RWPE2 (cell line): ENCODE measurements at regions not wholly inside any gene's neighbourhood (a gene's known extent, or its start where the extent isn't known, plus 50 kb on each side); places are given as distances from the start of the nearest gene placed in this dataset.

Experiments
- ATAC-seq: fragments of 200-7000 bp; cut with Tn5 transposase; 3 replicates; pipeline ENCODE4 v1.9.1; 2021; ENCODE audit warnings: low read depth
- DNase-seq: peaks from one replicate; pipeline ENCODE4 v3.0.0-alpha.2; 2020; ENCODE audit warnings: low spot score
- H3K27ac ChIP-seq: fragments of 450-650 bp; 2 replicates; pipeline ENCODE4 v1.5.1; 2017; ENCODE audit warnings: mild to moderate bottlenecking; ENCODE audit not compliant: poor library complexity, severe bottlenecking
- H3K27me3 ChIP-seq: fragments of 250-450 bp; sonication (Bioruptor Pico); 2 replicates; pipeline ENCODE4 v1.5.1; 2021; ENCODE audit warnings: mild to moderate bottlenecking, moderate library complexity; ENCODE audit not compliant: insufficient read depth, poor library complexity, severe bottlenecking
- H3K36me3 ChIP-seq: fragments of 250-450 bp; sonication (Bioruptor Pico); 2 replicates; pipeline ENCODE4 v1.5.1; 2020; ENCODE audit warnings: low read depth, mild to moderate bottlenecking, moderate library complexity
- H3K4me1 ChIP-seq: fragments of 250-450 bp; sonication (Bioruptor Pico); 2 replicates; pipeline ENCODE4 v1.5.1; 2021; ENCODE audit warnings: mild to moderate bottlenecking, moderate library complexity; ENCODE audit not compliant: insufficient read depth, poor library complexity, severe bottlenecking
- H3K4me3 ChIP-seq: fragments of 250-450 bp; sonication (Bioruptor Pico); 2 replicates; pipeline ENCODE4 v1.5.1; 2021; ENCODE audit warnings: mild to moderate bottlenecking, moderate library complexity; ENCODE audit not compliant: severe bottlenecking
- H3K9me3 ChIP-seq: fragments of 250-450 bp; sonication (Bioruptor Pico); 2 replicates; pipeline ENCODE4 v1.5.1; 2021; ENCODE audit warnings: mild to moderate bottlenecking, moderate library complexity; ENCODE audit not compliant: severe bottlenecking
- TF ChIP-seq, protein P1 (sequence below): fragments of 450-650 bp; IDR thresholded peaks from one replicate; pipeline ENCODE4 v1.5.1; 2017; ENCODE audit warnings: mild to moderate bottlenecking, moderate library complexity; ENCODE audit not compliant: poor library complexity, severe bottlenecking

DNA sequence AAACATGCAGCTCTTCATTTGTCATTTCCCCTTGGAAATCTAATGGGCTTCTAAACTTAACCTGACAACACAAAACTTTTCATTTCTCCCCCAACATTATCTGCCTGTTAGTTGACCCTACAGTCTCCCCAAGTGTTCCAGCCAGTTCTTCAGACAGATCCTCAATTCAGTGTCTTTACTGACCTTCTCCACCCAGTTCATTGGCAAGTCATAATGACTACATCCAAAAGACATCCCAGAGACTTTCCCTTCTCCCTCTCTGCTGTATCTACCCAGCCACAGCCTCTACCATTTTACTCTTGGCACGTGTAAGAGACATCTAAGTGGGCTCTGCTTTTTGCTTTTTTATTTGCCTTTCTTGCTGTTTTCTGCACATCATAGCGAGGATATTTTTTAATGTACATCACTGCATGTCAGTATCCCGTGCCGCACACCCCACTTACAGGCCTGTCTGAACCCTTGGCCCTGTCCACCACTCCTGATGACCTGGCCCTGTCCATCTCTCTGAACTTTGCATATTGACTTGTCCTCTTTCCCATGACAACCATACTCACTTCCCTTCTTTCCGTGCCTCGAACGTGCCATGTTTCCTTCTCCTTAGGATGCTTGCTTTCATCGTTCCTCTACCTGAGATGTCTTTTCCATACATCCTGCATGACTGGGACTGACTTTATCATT, 391.9 kb downstream of the IRS2 start:
- Histone ChIP-seq H3K36me3 (no peaks in the 10 kb centered on the region), H3K4me3 (no peak overlapping the region), H3K27ac (no peak overlapping the region), H3K27me3 (no peaks in the 10 kb centered on the region), H3K4me1 (peaks cover 4% of the 10 kb centered on the region), H3K9me3 (no peaks in the 10 kb centered on the region)
- DNase-seq, result no peak
- TF ChIP-seq, protein P1, sequence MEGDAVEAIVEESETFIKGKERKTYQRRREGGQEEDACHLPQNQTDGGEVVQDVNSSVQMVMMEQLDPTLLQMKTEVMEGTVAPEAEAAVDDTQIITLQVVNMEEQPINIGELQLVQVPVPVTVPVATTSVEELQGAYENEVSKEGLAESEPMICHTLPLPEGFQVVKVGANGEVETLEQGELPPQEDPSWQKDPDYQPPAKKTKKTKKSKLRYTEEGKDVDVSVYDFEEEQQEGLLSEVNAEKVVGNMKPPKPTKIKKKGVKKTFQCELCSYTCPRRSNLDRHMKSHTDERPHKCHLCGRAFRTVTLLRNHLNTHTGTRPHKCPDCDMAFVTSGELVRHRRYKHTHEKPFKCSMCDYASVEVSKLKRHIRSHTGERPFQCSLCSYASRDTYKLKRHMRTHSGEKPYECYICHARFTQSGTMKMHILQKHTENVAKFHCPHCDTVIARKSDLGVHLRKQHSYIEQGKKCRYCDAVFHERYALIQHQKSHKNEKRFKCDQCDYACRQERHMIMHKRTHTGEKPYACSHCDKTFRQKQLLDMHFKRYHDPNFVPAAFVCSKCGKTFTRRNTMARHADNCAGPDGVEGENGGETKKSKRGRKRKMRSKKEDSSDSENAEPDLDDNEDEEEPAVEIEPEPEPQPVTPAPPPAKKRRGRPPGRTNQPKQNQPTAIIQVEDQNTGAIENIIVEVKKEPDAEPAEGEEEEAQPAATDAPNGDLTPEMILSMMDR, result no peak
- ATAC-seq, result no peak

DNA sequence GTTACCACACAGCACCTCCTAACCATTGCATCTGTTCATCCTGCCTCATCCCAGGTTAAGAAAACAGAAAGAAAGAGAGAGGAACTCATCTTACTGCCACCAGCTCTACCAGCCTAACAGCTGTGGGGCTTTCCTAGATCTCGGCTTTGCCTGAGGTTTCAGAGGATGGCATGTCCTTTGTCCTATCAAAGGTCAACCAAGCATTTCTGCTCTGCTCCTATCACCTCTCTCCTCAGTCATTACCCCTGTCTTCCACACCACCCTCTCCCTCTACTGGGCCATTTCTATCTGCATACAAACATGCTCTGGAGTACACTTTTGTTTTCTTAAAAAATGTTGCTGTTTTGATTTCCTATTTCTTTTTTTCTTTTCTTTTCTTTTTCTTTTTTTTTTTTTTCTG, 393.3 kb downstream of the IRS2 start:
- TF ChIP-seq, protein P1, result no peak

DNA sequence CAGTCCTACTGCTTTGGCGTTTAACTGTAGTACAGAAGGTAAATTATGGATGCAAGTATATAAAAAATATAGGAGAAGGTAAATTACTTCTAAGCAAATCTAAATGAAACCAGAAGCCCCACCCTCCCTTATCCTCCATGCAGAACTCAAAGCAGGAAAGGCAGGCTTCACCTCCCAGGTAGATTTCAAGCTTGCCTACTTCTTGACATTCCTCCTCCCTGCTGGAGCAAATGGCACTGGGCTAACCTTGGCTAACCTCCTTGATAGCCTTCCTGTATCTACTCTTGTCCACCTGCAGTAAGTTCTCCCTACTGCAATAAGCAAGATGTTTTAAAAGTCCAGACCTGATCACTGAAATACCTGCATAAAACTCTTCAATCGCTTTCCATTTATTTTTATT, 396.0 kb downstream of the IRS2 start:
- TF ChIP-seq, protein P1, result no peak
- DNase-seq (no peak), ATAC-seq (no peak)
- H3K27ac ChIP-seq, result peak overlapping the region; percentile 30
- no peaks in the 10 kb centered on the region for H3K27me3 ChIP-seq
- H3K9me3 ChIP-seq, result no peaks in the 10 kb centered on the region
- H3K36me3 ChIP-seq, result no peaks in the 10 kb centered on the region
- peaks cover 8% of the 10 kb centered on the region for H3K4me1 ChIP-seq
- no peak overlapping the region for H3K4me3 ChIP-seq

More for the DNA sequence above, 393.3 kb downstream of the IRS2 start:
- Histone ChIP-seq H3K27me3 (no peaks in the 10 kb centered on the region), H3K9me3 (no peaks in the 10 kb centered on the region), H3K4me3 (no peak overlapping the region), H3K27ac (no peak overlapping the region), H3K36me3 (no peaks in the 10 kb centered on the region), H3K4me1 (peaks cover 8% of the 10 kb centered on the region)
- DNase-seq, result no peak
- no peak for ATAC-seq

DNA sequence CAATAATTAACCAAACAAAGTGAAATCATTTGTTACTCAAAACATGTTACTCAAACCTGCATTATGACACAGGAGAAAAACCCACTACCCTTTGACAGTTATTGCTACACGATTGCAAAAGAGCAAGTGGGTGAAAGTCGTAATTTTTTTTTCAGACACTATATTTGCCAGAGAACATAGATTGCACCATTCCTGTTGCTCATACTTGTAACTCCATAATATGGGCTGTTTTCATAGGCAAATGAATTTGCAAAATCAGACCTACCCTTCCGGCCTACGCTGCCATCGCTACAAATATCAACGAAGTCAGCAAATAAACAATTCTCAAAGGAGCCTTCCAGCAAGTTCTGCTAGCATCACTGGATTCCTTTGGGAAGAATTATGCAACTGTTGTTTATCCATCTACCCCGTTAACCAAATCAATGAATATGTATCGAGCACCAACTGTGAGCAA, 396.5 kb downstream of the IRS2 start:
- no peak overlapping the region for H3K4me3 ChIP-seq
- ATAC-seq, result peak; percentile 81; the same call in 2 of the 3 replicates
- peak overlapping the region; percentile 30 for H3K27ac ChIP-seq
- H3K36me3 ChIP-seq, result no peaks in the 10 kb centered on the region
- TF ChIP-seq, protein P1, result no peak
- DNase-seq, result no peak
- peaks cover 8% of the 10 kb centered on the region for H3K4me1 ChIP-seq
- H3K27me3 ChIP-seq, result no peaks in the 10 kb centered on the region
- H3K9me3 ChIP-seq, result no peaks in the 10 kb centered on the region

DNA sequence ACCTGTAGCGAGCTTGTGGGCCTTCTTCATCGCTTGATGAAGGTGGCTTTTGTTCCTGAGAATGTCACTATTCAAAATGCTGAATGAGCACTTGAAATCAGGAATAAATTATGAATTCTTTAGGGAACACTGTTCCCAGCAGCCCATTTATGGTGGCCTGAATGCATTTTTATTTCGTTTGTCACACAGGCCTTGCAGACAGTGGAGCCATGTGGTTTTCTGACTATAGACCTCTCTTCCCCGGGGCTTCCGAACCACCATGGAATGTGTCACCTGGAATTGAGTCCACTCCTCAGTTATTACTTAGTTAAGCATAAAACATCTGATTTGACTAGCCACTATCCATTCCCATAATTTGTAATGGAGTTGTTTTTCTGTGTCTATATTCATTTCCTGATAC, 396.9 kb downstream of the IRS2 start:
- TF ChIP-seq, protein P1, result no peak
- Histone ChIP-seq H3K27ac (peak overlapping the region; percentile 30), H3K4me1 (peaks cover 8% of the 10 kb centered on the region), H3K9me3 (no peaks in the 10 kb centered on the region), H3K36me3 (no peaks in the 10 kb centered on the region), H3K4me3 (no peak overlapping the region), H3K27me3 (no peaks in the 10 kb centered on the region)
- ATAC-seq (no peak), DNase-seq (no peak)
